HG02610 (cell line): ENCODE measurements at regions not wholly inside any gene's neighbourhood (a gene's known extent, or its start where the extent isn't known, plus 50 kb on each side); places are given as distances from the start of the nearest gene placed in this dataset.
"Not testable (repeated sequence)": the region's sequence is repeated elsewhere in the genome, so short reads cannot be mapped to it uniquely, and the experiment has no call there.

Experiments used
- ATAC-seq: cut with Tn5 transposase; IDR thresholded peaks from one replicate; pipeline ENCODE4 v1.9.1; 2021; ENCODE audit warnings: mild to moderate bottlenecking, moderate library complexity; ENCODE audit not compliant: unreplicated experiment

DNA sequence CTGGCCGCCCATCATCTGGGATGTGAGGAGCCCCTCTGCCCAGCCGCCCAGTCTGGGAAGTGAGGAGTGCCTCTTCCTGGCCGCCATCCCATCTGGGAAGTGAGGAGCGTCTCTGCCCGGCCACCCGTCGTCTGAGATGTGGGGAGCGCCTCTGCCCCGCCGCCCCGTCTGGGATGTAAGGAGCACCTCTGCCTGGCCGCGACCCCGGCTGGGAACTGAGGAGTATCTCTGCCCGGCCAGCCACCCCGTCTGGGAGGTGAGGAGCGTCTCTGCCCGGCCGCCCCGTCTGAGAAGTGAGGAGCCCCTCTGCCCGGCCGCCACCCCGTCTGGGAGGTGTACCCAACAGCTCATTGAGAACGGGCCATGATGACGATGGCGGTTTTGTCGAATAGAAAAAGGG lies 211.4 kb downstream of the ANAPC1 start:
- not testable (repeated sequence) for ATAC-seq

DNA sequence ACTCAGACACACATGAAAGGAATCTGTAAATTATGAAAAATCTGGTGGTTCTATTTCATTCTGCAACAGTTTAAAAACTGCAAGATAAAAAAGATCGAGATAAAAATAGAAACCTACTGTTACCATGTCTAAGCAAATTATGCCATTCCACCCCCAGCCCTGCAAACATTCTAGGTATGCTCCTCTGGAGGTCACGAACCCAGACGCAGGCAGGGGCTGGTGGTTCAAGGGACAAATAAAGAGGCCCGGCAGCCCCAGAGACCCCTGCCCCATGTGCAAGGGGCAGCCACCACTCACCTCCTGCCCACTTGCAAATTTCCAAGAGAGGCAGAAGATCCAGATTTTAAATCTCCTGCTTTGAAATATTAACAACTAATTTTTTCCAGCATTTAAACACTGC lies 210.5 kb downstream of the ANAPC1 start:
- no peak for ATAC-seq

DNA sequence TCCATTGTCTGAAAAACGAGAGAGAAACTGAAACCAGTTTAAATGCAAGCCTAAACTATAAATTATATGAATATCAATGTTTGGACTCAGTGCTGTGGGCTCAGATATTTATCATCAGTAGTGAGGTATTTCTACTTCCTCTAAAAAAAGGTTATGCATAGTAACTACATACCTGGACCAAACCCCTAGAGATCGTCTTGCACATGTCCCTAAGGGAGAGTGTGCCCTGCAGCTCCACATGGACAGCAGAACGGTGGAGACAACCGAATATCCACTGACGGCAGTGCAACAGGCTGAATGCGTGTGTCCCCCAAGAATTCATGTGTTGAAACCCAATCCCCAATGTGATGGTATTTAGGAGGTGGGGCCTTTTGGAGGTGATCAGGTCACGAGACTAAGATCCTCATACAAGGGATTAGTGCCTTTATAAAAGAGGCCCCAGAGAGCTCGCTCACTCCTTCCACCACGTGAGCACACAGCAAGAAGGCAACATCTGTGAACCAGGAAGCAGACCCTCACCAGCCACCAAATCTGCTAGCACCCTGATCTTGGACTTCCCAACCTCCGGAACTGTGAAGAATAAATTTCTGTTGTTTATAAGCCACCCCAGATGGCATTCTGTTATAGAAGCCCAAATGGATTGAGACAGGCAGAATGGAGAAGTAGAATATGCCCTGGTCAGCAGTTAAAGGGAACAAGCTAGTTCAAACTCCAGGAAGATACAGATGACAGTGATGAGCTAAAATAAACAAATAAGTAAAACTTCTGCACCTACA lies 208.4 kb downstream of the ANAPC1 start:
- no peak for ATAC-seq

DNA sequence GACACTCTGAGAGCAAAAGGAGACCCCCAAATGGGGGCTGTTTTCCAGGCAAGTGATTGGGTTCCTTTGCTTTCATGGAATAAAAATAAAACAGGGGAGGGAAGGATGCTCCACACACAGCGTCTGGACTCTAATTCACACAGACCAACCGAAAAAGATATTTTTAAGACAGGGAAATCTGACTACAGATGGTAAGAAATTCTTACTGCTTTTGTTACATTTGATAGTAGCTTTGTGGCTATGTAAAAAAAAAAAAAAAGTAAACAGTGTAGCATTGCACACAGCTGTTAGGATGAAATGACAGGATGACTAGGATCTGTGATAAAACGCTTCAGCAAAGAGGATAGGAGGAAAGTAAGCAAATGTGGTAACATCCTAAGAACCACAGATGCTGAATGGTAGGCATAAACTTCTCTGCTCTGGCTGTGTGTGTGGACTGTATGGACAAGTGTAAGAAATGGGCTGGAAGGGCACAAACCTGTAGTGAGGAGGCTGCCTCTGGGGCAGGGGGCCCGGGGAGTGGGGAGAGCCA lies 207.6 kb downstream of the ANAPC1 start:
- no peak for ATAC-seq

DNA sequence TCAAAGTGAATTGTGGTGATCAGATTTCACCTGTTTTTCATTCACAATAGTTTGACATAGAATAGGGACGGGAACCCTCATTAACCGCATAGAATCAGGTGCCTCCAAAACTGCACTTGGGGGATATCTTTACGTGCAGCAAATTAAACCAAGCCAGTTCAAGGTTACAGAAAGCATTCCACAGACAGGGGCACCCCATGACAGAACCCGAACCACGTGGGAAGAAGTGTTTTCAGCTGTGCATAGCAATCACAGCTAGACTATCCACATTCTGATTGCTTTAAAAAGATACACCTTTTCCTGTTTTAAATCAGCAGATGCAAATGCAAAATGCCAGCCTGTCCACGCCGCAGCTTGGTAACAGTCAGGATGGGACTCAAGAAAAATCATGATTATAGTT lies 205.8 kb downstream of the ANAPC1 start:
- no peak for ATAC-seq

DNA sequence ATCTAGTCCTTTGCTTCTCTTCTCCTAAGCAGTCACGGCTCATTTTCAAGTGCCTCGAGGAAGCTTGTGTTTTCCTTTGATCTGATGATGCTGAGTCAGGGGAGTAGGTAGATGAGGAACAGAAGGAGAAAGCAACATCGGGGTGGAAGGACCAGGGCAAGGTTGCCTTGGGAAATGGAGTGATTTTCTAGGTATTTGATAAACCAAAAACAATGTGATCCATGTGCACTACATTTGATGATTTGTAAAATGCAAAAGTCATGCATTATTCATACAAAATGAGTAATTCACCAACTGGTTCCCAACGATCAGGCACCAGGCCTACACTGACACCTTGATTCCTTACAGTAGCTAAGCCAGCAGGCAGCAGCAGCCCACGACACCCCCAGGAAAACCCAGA lies 205.3 kb downstream of the ANAPC1 start:
- ATAC-seq: no peak

DNA sequence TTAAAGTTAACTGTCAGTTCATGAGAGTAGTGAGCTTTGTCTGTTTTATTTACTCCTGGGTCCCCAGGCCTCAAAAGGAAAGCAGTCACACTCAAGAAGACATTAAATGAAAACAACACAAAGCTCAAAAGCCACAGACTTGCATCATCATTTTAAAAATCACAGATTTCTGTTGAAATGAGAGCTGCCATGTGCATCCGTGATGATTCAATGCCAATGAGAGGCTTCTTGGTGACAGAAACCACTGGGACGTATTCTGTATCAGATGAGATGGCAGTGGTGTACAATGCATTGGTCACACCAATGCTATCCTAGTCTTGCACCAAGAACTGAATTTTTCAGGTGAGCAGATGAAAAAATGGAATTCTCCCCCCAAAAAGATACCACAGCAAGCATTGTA lies 204.8 kb downstream of the ANAPC1 start:
- ATAC-seq: no peak

DNA sequence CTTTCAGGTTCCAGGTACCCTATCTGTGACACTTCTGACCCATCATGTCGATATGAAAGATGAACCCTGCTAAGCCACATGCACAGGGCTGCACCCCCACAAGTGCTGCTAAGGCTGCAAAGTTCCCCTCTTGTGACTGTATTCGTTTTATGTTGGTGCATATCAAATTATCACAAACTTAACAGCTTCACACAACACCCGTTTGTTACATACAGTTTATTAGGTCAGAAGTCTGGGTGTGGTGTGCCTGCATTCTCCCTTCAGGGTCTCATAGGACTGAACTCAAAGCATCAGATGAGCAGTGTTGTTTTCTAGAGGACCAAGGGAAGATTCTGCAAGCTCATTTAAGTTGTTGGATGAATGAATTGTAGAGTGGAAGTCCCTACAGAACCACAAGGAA lies 199.4 kb downstream of the ANAPC1 start:
- ATAC-seq: no peak

DNA sequence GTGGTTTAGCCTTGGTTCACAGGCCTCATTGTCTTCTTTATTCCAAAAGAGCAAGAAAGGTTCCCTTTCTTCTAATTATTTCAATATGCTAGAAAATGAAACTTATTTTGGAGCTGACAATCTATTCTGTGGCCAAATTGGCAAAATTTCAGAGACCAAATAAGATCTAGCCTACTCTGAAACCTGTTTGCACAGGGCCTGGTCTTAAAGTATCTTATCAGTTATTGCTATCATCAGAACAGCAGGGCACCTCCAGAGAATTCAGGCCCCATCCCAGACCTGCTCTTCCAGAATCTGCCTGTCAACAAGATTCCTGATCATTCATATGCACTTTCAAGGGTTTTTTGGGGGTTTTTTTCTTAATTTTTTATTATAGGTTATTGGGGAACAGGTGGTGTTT lies 198.7 kb downstream of the ANAPC1 start:
- no peak for ATAC-seq

DNA sequence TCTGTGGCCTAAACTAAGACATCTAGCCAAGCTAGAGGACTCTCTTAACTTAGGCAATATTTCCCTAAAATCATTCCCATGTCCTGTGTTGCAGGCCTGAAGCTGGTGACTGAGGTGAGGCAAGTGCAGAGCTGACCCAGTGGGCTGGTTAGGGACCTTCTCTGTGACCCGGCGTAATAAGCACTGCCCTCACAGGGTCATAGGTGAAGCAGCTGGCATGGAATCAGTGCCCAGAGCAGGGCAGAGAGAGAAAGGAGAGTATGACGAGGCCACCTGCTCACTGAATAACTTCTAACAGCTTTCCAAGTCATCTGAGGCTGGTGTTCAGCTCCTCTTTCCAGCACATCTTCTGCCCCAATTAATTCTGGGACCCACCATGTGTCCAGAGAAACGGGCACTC lies 197.0 kb downstream of the ANAPC1 start:
- ATAC-seq: no peak

DNA sequence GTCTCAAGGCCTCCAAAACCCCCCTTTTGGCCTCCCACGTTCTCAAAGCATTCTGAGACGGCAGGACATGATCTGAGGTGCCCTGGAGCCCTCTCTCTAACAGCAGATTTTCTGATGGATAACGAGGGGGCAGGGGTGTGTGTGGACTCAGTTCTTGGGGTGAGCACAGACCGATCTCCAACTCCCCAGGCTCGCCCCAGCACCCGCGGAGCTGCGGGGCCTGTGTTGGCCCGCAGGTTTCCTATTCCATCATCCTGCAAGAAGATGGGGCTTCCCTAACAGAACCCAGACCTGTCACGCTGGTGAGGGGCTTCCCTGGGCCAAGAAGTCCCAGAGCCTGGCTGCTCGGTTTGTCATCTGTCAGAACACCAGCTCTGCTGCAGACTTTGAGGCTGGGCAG lies 196.1 kb downstream of the ANAPC1 start:
- no peak for ATAC-seq

DNA sequence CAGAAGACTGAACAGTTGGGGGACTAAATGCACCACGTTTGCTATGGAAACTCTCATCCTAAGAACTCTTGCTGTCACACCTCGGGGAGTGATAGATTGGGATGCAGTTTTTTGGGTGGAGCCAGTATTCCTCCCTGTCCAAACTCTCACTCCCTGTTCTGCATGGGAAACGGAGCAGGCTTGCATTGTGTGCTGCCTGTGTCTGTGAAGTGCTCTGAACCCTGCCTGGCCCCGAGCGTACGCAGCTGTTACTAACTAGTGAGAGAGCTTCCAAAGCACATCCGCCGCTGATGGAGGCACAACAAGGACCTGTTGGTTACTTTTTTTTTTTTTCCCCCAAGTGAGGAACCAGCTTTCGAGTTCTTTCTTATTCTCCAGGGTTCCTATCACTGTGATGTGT lies 195.5 kb downstream of the ANAPC1 start:
- ATAC-seq: no peak

DNA sequence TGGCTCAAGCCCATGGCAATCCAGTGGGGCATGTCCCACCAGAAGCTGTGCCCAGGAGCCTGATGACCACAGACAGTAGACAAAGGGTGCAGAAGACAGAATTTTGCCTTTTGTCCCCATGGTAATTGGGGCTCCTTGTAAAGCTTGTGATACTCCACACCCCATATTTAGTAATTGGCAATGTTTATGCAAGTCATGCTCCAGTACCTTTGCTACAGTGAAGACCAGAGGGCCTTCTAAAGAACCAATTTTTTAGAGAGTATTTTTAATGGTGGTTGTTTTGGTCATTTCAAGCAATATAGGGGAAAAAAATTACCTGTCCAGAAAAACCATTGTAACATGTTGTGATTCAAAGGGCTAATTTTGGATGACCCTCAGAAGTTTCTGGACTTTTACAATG lies 194.8 kb downstream of the ANAPC1 start:
- ATAC-seq: no peak

DNA sequence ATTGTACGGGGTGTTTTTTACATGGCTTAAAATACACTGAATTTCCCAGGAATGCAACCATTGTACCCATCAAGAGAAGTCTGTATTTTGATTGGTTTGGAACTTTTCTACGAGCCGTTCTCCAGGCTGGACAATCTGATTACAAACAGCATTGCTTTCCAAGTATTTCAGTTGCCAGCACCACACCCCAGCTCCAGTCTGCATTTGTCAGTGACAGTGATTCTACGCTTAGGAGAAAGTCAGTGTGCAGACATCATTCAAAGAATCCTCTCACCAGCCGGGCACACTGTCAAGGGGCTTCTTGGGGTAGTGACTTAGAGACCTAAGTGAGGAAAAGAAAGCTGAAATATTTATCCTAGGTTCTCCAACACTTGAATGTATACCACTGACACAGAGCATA lies 194.1 kb downstream of the ANAPC1 start:
- no peak for ATAC-seq

DNA sequence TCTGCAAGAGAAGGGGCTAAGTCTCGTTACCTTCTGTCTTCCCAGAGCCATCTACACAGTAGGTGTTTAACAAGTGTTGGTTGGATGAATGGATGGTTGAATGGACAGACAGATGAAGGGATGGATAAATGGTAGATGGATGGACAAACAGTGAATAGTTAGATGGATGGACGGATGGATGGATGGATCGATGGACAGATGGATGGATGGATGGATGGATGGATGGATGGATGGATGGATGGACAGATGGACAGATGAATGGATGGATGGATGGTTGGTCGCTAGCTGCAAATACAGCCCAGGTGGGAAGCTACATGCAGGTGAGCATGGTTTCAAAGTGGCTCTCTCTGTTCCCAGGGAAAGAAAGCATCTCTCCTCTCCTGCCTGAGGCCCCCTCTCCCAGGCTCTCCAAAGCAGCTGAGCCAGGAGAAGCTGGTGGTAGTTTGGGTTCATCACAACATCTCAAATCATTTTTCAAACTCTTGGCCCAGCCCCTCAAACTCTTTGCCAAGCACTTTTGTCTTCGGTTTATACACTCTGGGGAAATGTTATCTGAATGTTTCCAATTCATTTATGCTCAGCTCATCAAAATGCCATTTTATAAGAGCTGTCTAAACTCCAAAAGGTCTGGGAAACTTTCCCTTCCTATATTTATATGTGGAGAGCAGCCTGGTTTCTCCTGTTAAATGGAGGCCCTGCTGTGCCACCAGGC lies 192.7 kb downstream of the ANAPC1 start:
- ATAC-seq: no peak

DNA sequence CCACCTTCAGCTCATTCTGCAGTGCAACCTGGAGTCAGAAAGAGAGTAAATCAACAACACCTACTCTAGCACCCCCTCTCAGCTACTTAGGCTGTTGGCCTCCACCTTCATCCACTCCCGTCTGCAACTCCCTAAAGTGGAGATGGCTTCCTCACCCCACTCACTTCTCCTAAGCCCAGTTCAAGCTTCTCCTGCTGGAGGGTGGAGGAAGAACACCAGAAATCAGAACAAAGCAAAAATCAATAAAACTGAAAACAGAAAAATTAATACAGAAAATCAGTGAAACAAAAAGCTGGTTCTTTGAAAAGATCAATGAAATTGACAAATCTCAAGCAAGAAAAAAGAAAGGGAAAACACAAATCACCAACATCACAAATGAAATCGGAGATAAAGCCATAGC lies 191.7 kb downstream of the ANAPC1 start:
- no peak for ATAC-seq

DNA sequence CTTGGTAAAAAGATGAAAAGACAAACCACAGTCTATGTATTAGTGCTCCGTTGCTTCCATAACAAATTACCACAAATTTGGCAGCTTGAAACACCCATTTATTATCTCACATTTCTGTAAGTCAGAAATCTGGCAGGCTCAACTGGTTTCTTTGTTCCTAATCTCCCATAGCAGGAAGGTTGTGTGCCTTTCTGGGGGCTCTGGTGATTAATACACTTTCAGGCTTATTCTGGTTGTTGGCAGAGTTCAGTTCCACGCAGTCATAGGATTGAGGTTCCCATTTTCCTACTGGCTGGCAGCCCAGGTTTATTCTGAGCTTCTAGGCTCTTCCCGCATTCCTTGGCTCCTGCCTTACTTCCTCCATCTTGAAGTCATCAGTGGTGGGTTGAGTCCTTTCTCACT lies 189.3 kb downstream of the ANAPC1 start:
- ATAC-seq: no peak

DNA sequence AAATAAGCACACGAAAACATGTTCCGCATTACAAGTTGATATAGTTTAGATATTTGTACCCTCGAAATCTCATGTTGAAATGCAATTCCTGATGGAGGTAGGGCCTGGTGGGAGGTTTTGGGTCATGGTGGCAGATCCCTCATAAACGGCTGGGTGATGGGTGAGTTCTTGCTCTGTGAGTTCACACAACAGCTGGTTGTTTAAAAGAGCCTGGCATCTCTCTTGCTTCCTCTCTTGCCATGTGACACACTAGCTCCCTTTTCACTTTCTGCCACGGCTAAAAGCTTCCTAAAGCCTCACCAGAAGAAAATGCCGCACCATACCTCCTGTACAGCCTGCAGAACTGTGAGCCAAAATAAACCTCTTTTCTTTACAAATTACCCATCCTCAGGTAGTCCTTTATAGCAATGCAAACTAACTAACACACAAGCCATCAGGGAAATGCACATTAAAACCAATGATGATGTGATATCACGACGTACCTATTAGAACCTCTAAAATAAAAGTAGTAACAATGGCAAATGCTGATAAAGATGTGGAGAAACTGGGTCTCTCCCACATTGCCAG lies 188.5 kb downstream of the ANAPC1 start:
- no peak for ATAC-seq

DNA sequence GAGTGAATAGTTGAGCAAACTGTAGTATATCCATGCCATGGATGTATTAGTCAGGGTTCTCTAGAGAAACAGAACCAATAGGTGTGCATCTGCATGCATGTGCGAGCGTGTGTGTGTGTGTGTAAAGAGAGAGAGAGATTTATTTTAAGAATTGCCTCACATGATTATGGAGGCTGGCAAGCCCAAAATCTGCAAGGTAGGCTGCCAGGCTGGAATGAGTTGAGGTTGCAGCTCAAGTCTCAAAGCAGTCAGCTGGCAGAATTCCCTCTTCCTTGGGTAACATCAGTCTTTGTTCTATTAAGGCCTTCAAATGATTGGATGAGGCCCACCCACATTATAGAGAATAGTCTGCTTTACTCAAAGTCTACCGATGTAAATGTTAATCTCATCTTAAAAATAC lies 187.8 kb downstream of the ANAPC1 start:
- ATAC-seq: no peak

DNA sequence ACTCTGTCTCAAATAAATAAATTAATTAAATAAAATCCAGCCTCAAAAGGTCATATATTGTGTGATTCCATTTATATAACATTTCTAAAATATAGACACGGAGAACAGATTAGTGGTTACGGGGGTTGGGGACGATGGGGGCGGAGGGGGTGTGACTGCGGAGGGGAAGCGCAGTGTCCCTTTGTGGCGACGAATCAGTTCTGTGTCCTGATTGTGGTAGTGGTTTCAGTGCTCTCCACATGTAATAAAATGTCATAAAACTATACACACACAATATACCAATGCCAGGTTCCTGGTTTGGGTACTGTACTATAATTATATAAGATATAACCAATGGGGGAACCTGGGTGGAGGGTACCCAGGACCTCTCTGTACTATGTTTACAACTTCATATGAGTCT lies 186.4 kb downstream of the ANAPC1 start:
- no peak for ATAC-seq

DNA sequence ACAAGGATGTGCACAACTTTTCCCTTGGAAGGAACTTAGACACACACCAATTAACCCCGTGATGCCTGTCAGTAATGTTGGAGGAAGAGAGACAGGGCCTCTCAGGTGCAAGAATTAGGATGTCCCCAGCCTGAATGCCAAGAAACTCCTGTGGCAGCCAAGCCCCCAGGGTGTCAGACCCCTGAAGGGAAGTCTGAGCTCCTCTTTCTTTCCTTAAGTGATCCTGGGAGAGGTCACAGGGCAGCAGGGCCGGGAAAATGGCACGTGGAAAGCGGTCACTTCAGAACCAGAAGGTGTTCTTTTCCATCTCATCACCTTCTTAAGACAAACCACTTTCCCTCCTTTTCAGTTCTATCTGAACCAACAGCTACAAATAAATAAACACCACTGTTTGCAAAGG lies 185.9 kb downstream of the ANAPC1 start:
- ATAC-seq: no peak
